RWPE2 (cell line): ENCODE measurements at regions not wholly inside any gene's neighbourhood (a gene's known extent, or its start where the extent isn't known, plus 50 kb on each side); places are given as distances from the start of the nearest gene placed in this dataset.

ENCODE experiments used
- ATAC-seq: fragments of 200-7000 bp; cut with Tn5 transposase; 3 replicates; pipeline ENCODE4 v1.9.1; 2021; ENCODE audit warnings: low read depth
- DNase-seq: peaks from one replicate; pipeline ENCODE4 v3.0.0-alpha.2; 2020; ENCODE audit warnings: low spot score
- H3K27ac ChIP-seq: fragments of 450-650 bp; 2 replicates; pipeline ENCODE4 v1.5.1; 2017; ENCODE audit warnings: mild to moderate bottlenecking; ENCODE audit not compliant: poor library complexity, severe bottlenecking
- H3K27me3 ChIP-seq: fragments of 250-450 bp; sonication (Bioruptor Pico); 2 replicates; pipeline ENCODE4 v1.5.1; 2021; ENCODE audit warnings: mild to moderate bottlenecking, moderate library complexity; ENCODE audit not compliant: insufficient read depth, poor library complexity, severe bottlenecking
- H3K36me3 ChIP-seq: fragments of 250-450 bp; sonication (Bioruptor Pico); 2 replicates; pipeline ENCODE4 v1.5.1; 2020; ENCODE audit warnings: low read depth, mild to moderate bottlenecking, moderate library complexity
- H3K4me1 ChIP-seq: fragments of 250-450 bp; sonication (Bioruptor Pico); 2 replicates; pipeline ENCODE4 v1.5.1; 2021; ENCODE audit warnings: mild to moderate bottlenecking, moderate library complexity; ENCODE audit not compliant: insufficient read depth, poor library complexity, severe bottlenecking
- H3K4me3 ChIP-seq: fragments of 250-450 bp; sonication (Bioruptor Pico); 2 replicates; pipeline ENCODE4 v1.5.1; 2021; ENCODE audit warnings: mild to moderate bottlenecking, moderate library complexity; ENCODE audit not compliant: severe bottlenecking
- H3K9me3 ChIP-seq: fragments of 250-450 bp; sonication (Bioruptor Pico); 2 replicates; pipeline ENCODE4 v1.5.1; 2021; ENCODE audit warnings: mild to moderate bottlenecking, moderate library complexity; ENCODE audit not compliant: severe bottlenecking
- TF ChIP-seq, protein P1 (sequence below): fragments of 450-650 bp; IDR thresholded peaks from one replicate; pipeline ENCODE4 v1.5.1; 2017; ENCODE audit warnings: mild to moderate bottlenecking, moderate library complexity; ENCODE audit not compliant: poor library complexity, severe bottlenecking

GRCh38 chr9:16044579-16044881, 491.7 kb downstream of the CCDC171 start:
- peak overlapping the region; percentile 32 for H3K27ac ChIP-seq
- no peaks in the 10 kb centered on the region for H3K9me3 ChIP-seq
- no peaks in the 10 kb centered on the region for H3K27me3 ChIP-seq
- no peak overlapping the region for H3K4me3 ChIP-seq
- no peak for ATAC-seq
- H3K4me1 ChIP-seq, result peaks cover 4% of the 10 kb centered on the region
- H3K36me3 ChIP-seq, result no peaks in the 10 kb centered on the region
- TF ChIP-seq, protein P1, sequence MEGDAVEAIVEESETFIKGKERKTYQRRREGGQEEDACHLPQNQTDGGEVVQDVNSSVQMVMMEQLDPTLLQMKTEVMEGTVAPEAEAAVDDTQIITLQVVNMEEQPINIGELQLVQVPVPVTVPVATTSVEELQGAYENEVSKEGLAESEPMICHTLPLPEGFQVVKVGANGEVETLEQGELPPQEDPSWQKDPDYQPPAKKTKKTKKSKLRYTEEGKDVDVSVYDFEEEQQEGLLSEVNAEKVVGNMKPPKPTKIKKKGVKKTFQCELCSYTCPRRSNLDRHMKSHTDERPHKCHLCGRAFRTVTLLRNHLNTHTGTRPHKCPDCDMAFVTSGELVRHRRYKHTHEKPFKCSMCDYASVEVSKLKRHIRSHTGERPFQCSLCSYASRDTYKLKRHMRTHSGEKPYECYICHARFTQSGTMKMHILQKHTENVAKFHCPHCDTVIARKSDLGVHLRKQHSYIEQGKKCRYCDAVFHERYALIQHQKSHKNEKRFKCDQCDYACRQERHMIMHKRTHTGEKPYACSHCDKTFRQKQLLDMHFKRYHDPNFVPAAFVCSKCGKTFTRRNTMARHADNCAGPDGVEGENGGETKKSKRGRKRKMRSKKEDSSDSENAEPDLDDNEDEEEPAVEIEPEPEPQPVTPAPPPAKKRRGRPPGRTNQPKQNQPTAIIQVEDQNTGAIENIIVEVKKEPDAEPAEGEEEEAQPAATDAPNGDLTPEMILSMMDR, result no peak
- DNase-seq, result no peak

DNA sequence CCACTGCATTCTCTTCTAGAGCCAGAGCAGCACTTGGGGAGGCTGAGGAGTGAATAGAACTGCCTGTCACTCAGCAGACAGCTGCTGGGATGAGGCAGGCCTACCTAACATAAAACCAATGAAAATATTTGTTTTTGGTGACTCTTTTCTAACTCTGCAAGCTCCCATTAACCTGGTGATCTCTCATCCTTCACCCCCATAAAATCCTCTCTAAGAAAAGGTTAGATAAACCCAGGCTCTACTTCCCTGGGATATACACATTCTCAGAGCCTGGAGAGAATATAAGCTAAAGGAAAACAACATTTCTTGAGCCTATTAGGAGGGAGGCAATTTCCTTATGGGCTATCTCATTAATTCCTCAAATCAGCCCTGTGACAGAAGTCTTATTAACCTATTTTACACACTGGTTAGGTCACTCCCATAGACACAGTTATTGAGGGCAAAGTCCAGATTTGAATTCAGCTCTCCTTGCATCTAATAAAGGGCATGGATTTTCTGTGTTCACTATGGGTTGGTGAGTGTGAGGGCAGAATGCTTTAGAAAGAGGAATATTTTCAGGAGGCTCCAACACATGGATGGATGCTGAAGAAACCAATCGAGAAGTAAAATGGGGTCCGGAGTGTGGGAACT, 492.9 kb downstream of the CCDC171 start:
- TF ChIP-seq, protein P1, result no peak
- Histone ChIP-seq H3K27me3 (no peaks in the 10 kb centered on the region), H3K36me3 (no peaks in the 10 kb centered on the region), H3K9me3 (no peaks in the 10 kb centered on the region), H3K27ac (no peak overlapping the region), H3K4me1 (peaks cover 4% of the 10 kb centered on the region), H3K4me3 (no peak overlapping the region)
- ATAC-seq (no peak), DNase-seq (no peak)

- TF ChIP-seq, protein P1, result no peak
- no peaks in the 10 kb centered on the region for H3K36me3 ChIP-seq
- DNase-seq, result no peak
- H3K27ac ChIP-seq, result no peak overlapping the region
- ATAC-seq, result no peak
- H3K4me1 ChIP-seq, result peaks cover 4% of the 10 kb centered on the region
- no peaks in the 10 kb centered on the region for H3K27me3 ChIP-seq
- no peaks in the 10 kb centered on the region for H3K9me3 ChIP-seq
- H3K4me3 ChIP-seq, result no peak overlapping the region
Observed at GRCh38 chr9:16046713-16047112, 493.9 kb downstream of the CCDC171 start.

- Histone ChIP-seq H3K4me1 (peaks cover 4% of the 10 kb centered on the region), H3K9me3 (no peaks in the 10 kb centered on the region), H3K27me3 (no peaks in the 10 kb centered on the region), H3K36me3 (no peaks in the 10 kb centered on the region), H3K4me3 (no peak overlapping the region), H3K27ac (no peak overlapping the region)
- ATAC-seq, result no peak
- TF ChIP-seq, protein P1, result no peak
- DNase-seq, result no peak
Observed at GRCh38 chr9:16048129-16048528, 495.3 kb downstream of the CCDC171 start.

- no peak for DNase-seq
- Histone ChIP-seq H3K4me3 (no peak overlapping the region), H3K27ac (no peak overlapping the region), H3K27me3 (no peaks in the 10 kb centered on the region), H3K36me3 (no peaks in the 10 kb centered on the region), H3K4me1 (no peaks in the 10 kb centered on the region), H3K9me3 (no peaks in the 10 kb centered on the region)
- ATAC-seq, result no peak
- TF ChIP-seq, protein P1, result no peak
Observed at GRCh38 chr9:16052146-16052545, 499.3 kb downstream of the CCDC171 start.
